ENCODE measurements at regions not wholly inside any gene's neighbourhood (a gene's known extent, or its start where the extent isn't known, plus 50 kb on each side); places are given as distances from the start of the nearest gene placed in this dataset.

DNA sequence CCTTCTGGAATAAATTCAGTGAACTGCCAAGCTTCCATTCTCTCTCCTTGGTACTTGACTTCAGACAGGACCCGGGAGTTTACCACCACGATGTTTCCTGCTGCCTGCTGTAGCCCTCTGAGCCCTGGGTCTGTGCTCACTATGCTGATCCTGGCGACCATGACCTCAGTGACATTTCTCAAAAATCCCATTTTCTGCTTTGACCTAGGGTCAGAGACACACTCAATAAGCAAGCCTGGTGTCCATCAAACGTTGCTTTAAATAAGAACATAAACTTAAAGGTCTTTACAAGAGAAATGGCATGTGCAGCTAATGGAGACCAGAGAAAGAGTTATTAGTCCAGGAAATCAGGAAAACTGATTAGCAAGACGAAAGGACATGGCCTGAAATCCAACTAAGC lies 509.7 kb upstream of the SULF2 start:
- no peak for TF ChIP-seq ESRRG (CRISPR knock-in tag; IDR thresholded peaks at IDR 0.05)
- no peak for TF ChIP-seq CSRNP3 (CRISPR knock-in tag; IDR thresholded peaks at IDR 0.05)
- no peak for TF ChIP-seq PATZ1 (CRISPR knock-in tag; IDR thresholded peaks at IDR 0.05; ENCODE audit: borderline replicate concordance)
- no peak for TF ChIP-seq ZNF565 (CRISPR knock-in tag; conservative IDR thresholded peaks at IDR 0.05; ENCODE audit: low read depth)
- no peak for TF ChIP-seq ARNTL (CRISPR knock-in tag; IDR thresholded peaks at IDR 0.05; ENCODE audit: borderline replicate concordance, low read depth)
- no peak for TF ChIP-seq ZNF70 (CRISPR knock-in tag; IDR thresholded peaks at IDR 0.05)
- TF ChIP-seq CREB5 (CRISPR knock-in tag; IDR thresholded peaks at IDR 0.05; ENCODE audit: low read depth): no peak
- no peak for TF ChIP-seq TOX (CRISPR knock-in tag; IDR thresholded peaks at IDR 0.05; ENCODE audit: borderline replicate concordance)
- TF ChIP-seq ZFP3 (CRISPR knock-in tag; IDR thresholded peaks at IDR 0.05): no peak
- no peak for TF ChIP-seq CSDC2 (CRISPR knock-in tag; IDR thresholded peaks at IDR 0.05)

Measured in SK-N-SH treated with all-trans-retinoic acid at 6 μM for 48 hours (cell line).